Uterus (tissue), 3 donors: ENCODE measurements at regions not wholly inside any gene's neighbourhood (a gene's known extent, or its start where the extent isn't known, plus 50 kb on each side); places are given as distances from the start of the nearest gene placed in this dataset.

Experiments
- DNase-seq, 2 donors: peaks; one replicate each; pipeline ENCODE4 v3.0.0-alpha.2; 2019 to 2020
- H3K27ac ChIP-seq, 2 donors: fragments of 200-600 bp; sonication (generic); 1 replicate in 1 of 2; 2 replicates in 1 of 2; pipeline ENCODE4 v1.5.1; 2016 to 2018
- H3K27me3 ChIP-seq, 2 donors: fragments of 200-600 bp; sonication (generic); one replicate each; pipeline ENCODE4 v1.5.1; 2018 to 2019; ENCODE audit warnings: control low read depth in 1 of 2
- H3K36me3 ChIP-seq, 2 donors: fragments of 200-600 bp; sonication (generic); one replicate each; pipeline ENCODE4 v1.5.1; 2019; ENCODE audit warnings: control low read depth in 1 of 2
- H3K4me1 ChIP-seq, 2 donors: fragments of 200-600 bp; sonication (generic); one replicate each; pipeline ENCODE4 v1.5.1; 2018 to 2019; ENCODE audit warnings: control low read depth in 1 of 2
- H3K4me3 ChIP-seq, 2 donors: fragments of 200-600 bp; sonication (generic); 1 replicate in 1 of 2; 2 replicates in 1 of 2; pipeline ENCODE4 v1.5.1; 2018 to 2019; ENCODE audit warnings: mild to moderate bottlenecking in 1 of 2
- H3K9me3 ChIP-seq, 2 donors: fragments of 200-600 bp; sonication (generic); one replicate each; pipeline ENCODE4 v1.5.1; 2019; ENCODE audit warnings: control low read depth in 1 of 2
- POLR2A ChIP-seq, 2 donors: fragments of 450-650 bp; IDR thresholded peaks; one replicate each; pipeline ENCODE4 v1.6.1; 2016; ENCODE audit warnings: antibody characterized with exemption in 2 of 2, mild to moderate bottlenecking in 1 of 2, moderate library complexity in 1 of 2
- intact Hi-C: fragments of 100-400 bp; cut with DNase I; formaldehyde crosslinking; loops from one replicate; pipeline ENCODE4 v1.15.1; 2023; ENCODE audit warnings: low total_unique reads
- TF ChIP-seq, protein P1 (sequence below), 4 experiments: fragments of 200-600 bp in 2 of 4; fragments of 450-650 bp in 2 of 4; sonication (generic) in 2 of 4; IDR thresholded peaks; one replicate each; pipeline ENCODE4 v1.5.1; 2016 to 2019; ENCODE audit warnings: antibody characterized with exemption in 4 of 4, mild to moderate bottlenecking in 2 of 4, moderate library complexity in 1 of 4
- donor health status: DM: yes; HTN: yes; CAD: no.

DNA sequence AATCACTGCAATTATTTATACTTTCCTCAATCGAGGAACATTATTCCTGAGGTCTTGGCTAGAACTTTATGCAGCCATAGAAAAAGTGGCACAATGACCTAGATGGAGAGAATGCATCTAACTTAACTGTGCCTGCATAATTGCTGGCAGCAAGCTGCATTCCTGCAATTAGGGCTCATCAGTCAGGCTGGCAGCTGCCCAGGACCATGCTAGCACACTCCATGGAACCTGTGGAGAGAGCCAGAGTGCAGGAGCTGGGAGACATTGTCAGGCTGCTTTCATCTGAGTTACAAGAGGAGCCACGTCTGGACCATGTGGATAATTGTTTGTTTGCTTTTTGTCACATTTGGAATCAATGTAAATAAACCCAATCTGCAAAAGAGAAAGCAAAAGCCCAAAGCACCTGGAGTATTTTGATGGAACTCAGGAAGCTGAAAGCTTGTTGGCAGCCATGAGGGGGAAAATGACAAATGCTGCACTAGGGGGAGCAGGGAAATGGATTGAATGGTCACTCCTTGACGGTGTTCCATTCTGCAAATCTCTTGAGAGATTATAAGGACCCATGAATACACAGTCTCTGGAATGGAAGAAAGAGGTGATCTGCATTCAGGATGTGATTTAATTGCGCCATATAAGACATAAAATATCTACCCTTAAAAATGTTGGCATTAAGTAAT lies 839.9 kb downstream of the MAT2B start:
- Histone ChIP-seq H3K4me1 (no peaks in the 10 kb centered on the region), H3K27ac (no peak overlapping the region), H3K4me3 (no peak overlapping the region), H3K36me3 (no peaks in the 10 kb centered on the region), H3K9me3 (no peaks in the 10 kb centered on the region), H3K27me3 (no peaks in the 10 kb centered on the region)
- no peak for DNase-seq
- TF ChIP-seq POLR2A (IDR thresholded peaks at IDR 0.05) = no peak
- TF ChIP-seq, protein P1, sequence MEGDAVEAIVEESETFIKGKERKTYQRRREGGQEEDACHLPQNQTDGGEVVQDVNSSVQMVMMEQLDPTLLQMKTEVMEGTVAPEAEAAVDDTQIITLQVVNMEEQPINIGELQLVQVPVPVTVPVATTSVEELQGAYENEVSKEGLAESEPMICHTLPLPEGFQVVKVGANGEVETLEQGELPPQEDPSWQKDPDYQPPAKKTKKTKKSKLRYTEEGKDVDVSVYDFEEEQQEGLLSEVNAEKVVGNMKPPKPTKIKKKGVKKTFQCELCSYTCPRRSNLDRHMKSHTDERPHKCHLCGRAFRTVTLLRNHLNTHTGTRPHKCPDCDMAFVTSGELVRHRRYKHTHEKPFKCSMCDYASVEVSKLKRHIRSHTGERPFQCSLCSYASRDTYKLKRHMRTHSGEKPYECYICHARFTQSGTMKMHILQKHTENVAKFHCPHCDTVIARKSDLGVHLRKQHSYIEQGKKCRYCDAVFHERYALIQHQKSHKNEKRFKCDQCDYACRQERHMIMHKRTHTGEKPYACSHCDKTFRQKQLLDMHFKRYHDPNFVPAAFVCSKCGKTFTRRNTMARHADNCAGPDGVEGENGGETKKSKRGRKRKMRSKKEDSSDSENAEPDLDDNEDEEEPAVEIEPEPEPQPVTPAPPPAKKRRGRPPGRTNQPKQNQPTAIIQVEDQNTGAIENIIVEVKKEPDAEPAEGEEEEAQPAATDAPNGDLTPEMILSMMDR (IDR thresholded peaks at IDR 0.05) = no peak
- intact Hi-C loops = no loop called here

DNA sequence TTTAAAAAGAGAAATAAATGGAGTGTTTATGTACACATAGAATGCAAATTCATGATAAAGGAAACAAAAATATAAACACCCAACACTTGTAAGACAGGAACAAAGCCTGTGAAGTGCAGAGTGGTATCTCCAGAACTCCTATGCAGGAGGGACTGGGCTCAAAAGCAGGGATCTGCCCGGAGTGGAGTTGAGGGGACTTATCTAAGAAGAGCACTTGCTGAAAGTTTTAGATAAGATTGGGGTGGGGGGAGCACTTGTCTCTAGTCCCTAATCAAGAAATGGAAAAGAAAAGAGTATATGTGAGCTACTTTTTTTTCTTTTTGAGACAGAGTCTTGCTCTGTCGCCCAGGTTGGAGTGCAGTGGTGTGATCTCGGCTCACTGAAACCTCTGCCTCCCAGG lies 840.4 kb downstream of the MAT2B start:
- H3K36me3 ChIP-seq = no peaks in the 10 kb centered on the region
- H3K27me3 ChIP-seq = no peaks in the 10 kb centered on the region
- H3K27ac ChIP-seq = no peak overlapping the region
- TF ChIP-seq, protein P1 (IDR thresholded peaks at IDR 0.05) = no peak
- no peak for TF ChIP-seq POLR2A (IDR thresholded peaks at IDR 0.05)
- H3K9me3 ChIP-seq = no peaks in the 10 kb centered on the region
- H3K4me3 ChIP-seq = no peak overlapping the region
- intact Hi-C loops = no loop called here
- DNase-seq = no peak
- H3K4me1 ChIP-seq = no peaks in the 10 kb centered on the region

DNA sequence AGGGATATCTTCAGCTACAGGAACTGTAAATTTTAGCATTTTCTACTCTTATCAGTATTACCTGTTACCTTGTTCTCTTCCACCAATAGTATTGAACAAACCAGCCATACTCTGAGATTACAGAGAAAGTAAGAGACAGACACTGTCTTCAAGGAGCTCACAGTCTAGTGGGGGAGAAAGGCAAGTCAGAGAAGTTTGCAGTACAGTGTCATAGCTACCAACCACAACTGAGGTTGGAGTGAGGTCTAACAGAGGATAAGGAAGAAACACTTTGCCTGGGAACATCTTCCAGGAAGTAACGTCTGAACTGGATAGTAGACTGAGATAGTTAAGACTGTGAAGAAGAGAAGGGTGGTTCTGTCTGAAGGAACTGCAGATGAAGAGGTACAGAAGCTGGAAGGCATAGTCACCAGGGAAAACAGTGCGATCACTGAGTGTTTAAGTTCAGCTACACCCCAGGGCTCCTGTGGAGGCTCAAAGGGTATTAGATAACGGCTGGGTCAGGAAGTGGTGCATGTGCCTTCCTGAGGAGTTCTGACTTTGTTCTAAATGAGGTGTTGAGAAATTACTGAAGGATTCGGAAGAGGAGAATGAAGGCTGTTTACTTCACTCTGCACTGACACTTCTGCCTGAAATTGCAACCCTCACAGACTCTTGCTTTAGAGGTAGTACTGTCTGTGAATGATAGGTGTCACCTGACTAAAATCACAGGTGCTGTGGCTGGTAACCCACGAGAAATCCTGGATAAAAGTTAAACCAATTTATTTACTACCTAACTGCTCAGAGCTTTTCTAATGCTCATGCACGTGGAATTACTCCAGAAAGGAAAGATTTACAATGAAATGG lies 841.6 kb downstream of the MAT2B start:
- H3K27me3 ChIP-seq = no peaks in the 10 kb centered on the region
- TF ChIP-seq POLR2A (IDR thresholded peaks at IDR 0.05) = no peak
- TF ChIP-seq, protein P1 (IDR thresholded peaks at IDR 0.05) = no peak
- intact Hi-C loops = no loop called here
- no peaks in the 10 kb centered on the region for H3K4me1 ChIP-seq
- H3K27ac ChIP-seq = no peak overlapping the region
- DNase-seq = no peak
- H3K36me3 ChIP-seq = no peaks in the 10 kb centered on the region
- H3K9me3 ChIP-seq = no peaks in the 10 kb centered on the region
- no peak overlapping the region for H3K4me3 ChIP-seq

DNA sequence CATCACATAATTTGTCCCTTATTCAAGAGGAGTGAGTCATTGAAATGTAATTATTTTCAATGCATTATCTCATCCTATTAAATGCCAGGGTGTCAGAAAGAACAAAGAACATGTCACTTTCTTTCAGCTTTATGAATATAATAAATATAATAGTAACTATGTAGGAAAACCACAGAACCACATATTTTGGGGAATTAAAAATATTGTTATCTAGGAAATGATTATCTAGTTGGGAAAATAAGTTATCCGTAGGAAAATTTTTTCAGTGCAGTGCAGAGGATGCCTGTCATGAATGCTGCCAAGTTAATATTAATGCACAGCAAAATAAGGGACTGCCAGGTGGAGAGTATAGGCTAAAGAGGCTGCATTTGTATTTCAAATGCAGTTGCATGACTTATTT lies 844.8 kb downstream of the MAT2B start:
- intact Hi-C loops = no loop called here
- Histone ChIP-seq H3K9me3 (no peaks in the 10 kb centered on the region), H3K27me3 (no peaks in the 10 kb centered on the region), H3K4me3 (no peak overlapping the region), H3K27ac (no peak overlapping the region), H3K36me3 (no peaks in the 10 kb centered on the region), H3K4me1 (no peaks in the 10 kb centered on the region)
- TF ChIP-seq, protein P1 (IDR thresholded peaks at IDR 0.05) = no peak
- no peak for TF ChIP-seq POLR2A (IDR thresholded peaks at IDR 0.05)
- no peak for DNase-seq

DNA sequence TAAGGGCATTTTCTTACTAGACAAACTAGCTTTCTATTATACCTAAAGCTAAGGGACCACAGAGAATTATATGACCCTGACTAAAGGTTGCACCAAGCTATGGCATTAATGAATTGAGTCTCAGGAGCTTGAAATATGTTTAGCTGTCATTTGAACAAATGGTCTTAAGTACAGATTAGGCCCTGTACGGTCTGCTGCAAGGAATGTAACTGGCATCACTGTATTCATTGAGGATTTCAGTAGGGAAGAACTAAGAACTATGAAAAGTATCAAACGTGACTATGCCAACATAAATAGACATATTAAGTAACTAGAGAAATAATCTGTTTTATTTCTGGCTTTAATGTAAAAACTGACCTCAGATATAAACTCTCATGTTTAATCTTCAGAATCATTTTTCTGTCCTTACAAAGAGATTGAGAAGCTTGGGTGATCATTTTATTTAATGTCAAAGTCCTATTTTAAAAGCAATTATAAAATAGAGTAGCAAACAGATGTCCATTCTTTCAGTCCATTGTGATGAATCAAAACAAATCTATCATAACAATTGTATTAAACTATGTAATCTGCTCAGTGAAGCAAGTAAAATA lies 845.9 kb downstream of the MAT2B start:
- intact Hi-C loops = no loop called here
- no peak overlapping the region for H3K27ac ChIP-seq

More for the DNA sequence above, 845.9 kb downstream of the MAT2B start:
- Histone ChIP-seq H3K4me3 (no peak overlapping the region), H3K9me3 (no peaks in the 10 kb centered on the region), H3K4me1 (no peaks in the 10 kb centered on the region), H3K27me3 (no peaks in the 10 kb centered on the region), H3K36me3 (no peaks in the 10 kb centered on the region)
- no peak for DNase-seq
- TF ChIP-seq POLR2A (IDR thresholded peaks at IDR 0.05) = no peak
- TF ChIP-seq, protein P1 (IDR thresholded peaks at IDR 0.05) = no peak
